ENCODE measurements at regions not wholly inside any gene's neighbourhood (a gene's known extent, or its start where the extent isn't known, plus 50 kb on each side); places are given as distances from the start of the nearest gene placed in this dataset.

DNA sequence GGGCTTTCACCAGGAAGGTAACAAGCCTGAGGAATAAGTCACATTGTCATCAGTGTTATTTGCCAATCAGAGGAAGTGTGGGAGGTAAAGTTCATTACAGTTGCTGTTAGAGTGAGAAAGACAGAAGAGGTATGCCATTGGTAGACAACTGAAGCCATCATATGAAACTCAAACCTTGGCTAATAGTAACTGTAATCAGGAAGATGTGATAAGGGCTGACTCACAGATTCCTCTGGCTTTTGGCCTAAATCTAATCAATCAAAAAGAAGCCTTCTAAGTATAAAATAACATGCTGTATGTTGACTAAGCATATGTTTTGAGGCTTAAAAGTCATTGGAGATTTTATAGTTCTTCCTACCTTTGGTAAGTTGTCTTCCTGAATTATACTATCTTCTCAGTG lies 242.8 kb downstream of the PCDH7 start:
- TF ChIP-seq ZNF70 (CRISPR knock-in tag; IDR thresholded peaks at IDR 0.05): no peak
- TF ChIP-seq ZNF8 (CRISPR knock-in tag; IDR thresholded peaks at IDR 0.05): no peak
- TF ChIP-seq TOX (CRISPR knock-in tag; IDR thresholded peaks at IDR 0.05; ENCODE audit: borderline replicate concordance): no peak
- no peak for TF ChIP-seq BACH2 (CRISPR knock-in tag; IDR thresholded peaks at IDR 0.05; ENCODE audit: borderline replicate concordance)
- TF ChIP-seq ZFP3 (CRISPR knock-in tag; IDR thresholded peaks at IDR 0.05): no peak
- no peak for TF ChIP-seq OSR1 (CRISPR knock-in tag; IDR thresholded peaks at IDR 0.05)

Measured in SK-N-SH treated with all-trans-retinoic acid at 6 μM for 48 hours (cell line).